ENCODE measurements at regions not wholly inside any gene's neighbourhood (a gene's known extent, or its start where the extent isn't known, plus 50 kb on each side); places are given as distances from the start of the nearest gene placed in this dataset.
"Not testable (repeated sequence)": the region's sequence is repeated elsewhere in the genome, so short reads cannot be mapped to it uniquely, and the experiment has no call there.

DNA sequence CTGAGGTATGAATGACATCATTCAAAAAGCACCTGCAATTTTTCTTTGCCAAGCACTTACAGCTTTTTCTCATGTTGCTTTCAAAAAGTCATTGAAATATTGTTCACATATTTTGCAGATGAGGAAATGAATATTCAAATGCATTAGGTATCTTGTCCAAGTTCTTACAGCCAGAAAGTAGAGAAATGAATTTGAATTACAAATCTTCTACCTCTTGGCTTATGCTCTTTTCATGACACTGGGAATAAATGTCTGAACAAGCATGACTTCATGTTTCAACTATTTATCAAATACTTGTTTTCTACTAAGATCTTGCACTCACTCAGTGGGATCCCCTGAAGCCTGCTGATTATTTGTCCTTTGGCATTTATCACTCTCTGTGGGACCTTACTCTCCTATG lies 267.2 kb upstream of the BTG1 start:
- no peak for DNase-seq (ENCODE audit: low spot score)
- no peaks in the 10 kb centered on the region for H3K36me3 ChIP-seq
- no peaks in the 10 kb centered on the region for H3K27me3 ChIP-seq (replicated peaks; ENCODE audit: insufficient read depth)
- H3K9me3 ChIP-seq = no peaks in the 10 kb centered on the region
- TF ChIP-seq POLR2AphosphoS5 (IDR thresholded peaks at IDR 0.05) (no peak), POLR2A (IDR thresholded peaks at IDR 0.05) (no peak)
- TF ChIP-seq, protein P1, sequence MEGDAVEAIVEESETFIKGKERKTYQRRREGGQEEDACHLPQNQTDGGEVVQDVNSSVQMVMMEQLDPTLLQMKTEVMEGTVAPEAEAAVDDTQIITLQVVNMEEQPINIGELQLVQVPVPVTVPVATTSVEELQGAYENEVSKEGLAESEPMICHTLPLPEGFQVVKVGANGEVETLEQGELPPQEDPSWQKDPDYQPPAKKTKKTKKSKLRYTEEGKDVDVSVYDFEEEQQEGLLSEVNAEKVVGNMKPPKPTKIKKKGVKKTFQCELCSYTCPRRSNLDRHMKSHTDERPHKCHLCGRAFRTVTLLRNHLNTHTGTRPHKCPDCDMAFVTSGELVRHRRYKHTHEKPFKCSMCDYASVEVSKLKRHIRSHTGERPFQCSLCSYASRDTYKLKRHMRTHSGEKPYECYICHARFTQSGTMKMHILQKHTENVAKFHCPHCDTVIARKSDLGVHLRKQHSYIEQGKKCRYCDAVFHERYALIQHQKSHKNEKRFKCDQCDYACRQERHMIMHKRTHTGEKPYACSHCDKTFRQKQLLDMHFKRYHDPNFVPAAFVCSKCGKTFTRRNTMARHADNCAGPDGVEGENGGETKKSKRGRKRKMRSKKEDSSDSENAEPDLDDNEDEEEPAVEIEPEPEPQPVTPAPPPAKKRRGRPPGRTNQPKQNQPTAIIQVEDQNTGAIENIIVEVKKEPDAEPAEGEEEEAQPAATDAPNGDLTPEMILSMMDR (IDR thresholded peaks at IDR 0.05) = no peak
- no peak overlapping the region for H3K27ac ChIP-seq
- H3K4me3 ChIP-seq = no peak overlapping the region
- H3K4me1 ChIP-seq (replicated peaks) = no peaks in the 10 kb centered on the region
- intact Hi-C loops (cut with DNase I) = no loop called here

GRCh38 chr12:92411687-92412086 lies 266.0 kb upstream of the BTG1 start:
- Histone ChIP-seq H3K27ac (no peak overlapping the region), H3K4me3 (no peak overlapping the region), H3K4me1 (replicated peaks) (no peaks in the 10 kb centered on the region), H3K36me3 (no peaks in the 10 kb centered on the region), H3K9me3 (no peaks in the 10 kb centered on the region), H3K27me3 (replicated peaks; ENCODE audit: insufficient read depth) (no peaks in the 10 kb centered on the region)
- WGBS = 76% methylated on average over 2 of the region's 2 CpGs
- intact Hi-C loops (cut with DNase I) = no loop called here
- TF ChIP-seq, protein P1 (IDR thresholded peaks at IDR 0.05) = no peak
- TF ChIP-seq POLR2A (IDR thresholded peaks at IDR 0.05) (no peak), POLR2AphosphoS5 (IDR thresholded peaks at IDR 0.05) (no peak)
- DNase-seq (ENCODE audit: low spot score) = no peak

DNA sequence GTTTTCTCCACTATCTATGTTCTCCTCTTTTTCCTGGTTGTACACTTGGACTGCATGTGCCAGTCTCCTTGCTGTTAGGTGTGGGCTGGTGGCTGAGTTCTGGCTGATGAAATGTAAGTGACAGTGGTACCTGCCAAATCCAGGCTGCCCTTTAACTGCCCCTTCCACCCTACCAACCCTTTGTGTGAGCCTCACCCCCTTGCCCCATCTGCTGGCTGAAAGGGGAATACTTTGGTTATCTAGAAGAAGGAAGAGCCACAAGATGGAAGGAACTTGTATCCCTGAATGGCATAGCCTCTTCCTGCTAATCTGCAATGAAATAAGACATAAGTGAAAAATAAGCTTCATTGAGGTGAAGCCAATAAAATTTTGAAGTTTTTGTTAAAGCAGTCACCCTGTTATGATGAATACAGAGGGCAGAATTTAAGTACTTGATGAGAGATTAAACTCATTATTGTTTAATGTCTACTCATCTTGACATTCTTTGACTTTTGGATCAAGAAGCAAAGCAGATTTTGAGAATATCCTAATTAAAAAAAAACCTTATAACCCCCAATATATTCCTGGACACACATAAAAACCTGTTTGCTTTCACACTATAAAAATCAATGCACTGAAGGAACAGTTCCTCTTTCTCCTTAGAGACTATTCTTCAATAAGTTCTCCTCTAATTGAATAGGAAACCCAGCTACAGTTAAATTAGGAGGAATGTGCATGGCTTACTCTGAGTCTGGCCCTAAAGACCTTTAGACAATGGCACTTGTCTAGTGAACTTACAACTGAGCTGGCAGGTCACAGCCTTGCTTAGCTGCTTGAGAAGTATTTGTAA lies 262.6 kb upstream of the BTG1 start:
- Histone ChIP-seq H3K4me3 (no peak overlapping the region), H3K27ac (no peak overlapping the region), H3K36me3 (no peaks in the 10 kb centered on the region), H3K9me3 (no peaks in the 10 kb centered on the region), H3K4me1 (replicated peaks) (no peaks in the 10 kb centered on the region), H3K27me3 (replicated peaks; ENCODE audit: insufficient read depth) (no peaks in the 10 kb centered on the region)
- peak; percentile 7 for DNase-seq (ENCODE audit: low spot score)
- TF ChIP-seq, protein P1 (IDR thresholded peaks at IDR 0.05) = peak in 3 of 4 experiments; percentile 21 to 44 (median 42)
- TF ChIP-seq POLR2A (IDR thresholded peaks at IDR 0.05) = no peak
- intact Hi-C loops (cut with DNase I) = no loop called here

- DNase-seq (ENCODE audit: low spot score) = not testable (repeated sequence)
Measured at GRCh38 chr12:92406404-92407070, 260.9 kb upstream of the BTG1 start.

GRCh38 chr12:92405801-92406251 lies 260.2 kb upstream of the BTG1 start:
- H3K27ac ChIP-seq; H3K4me3 ChIP-seq; H3K9me3 ChIP-seq; H3K4me1 ChIP-seq (replicated peaks); intact Hi-C loops (cut with DNase I); DNase-seq (ENCODE audit: low spot score); H3K36me3 ChIP-seq; H3K27me3 ChIP-seq (replicated peaks; ENCODE audit: insufficient read depth): not testable (repeated sequence)
- WGBS = 91% methylated on average over 16 of the region's 16 CpGs

More at GRCh38 chr12:92406404-92407070, 260.9 kb upstream of the BTG1 start:
- H3K4me3 ChIP-seq; H3K36me3 ChIP-seq; H3K27ac ChIP-seq; H3K4me1 ChIP-seq (replicated peaks); H3K27me3 ChIP-seq (replicated peaks; ENCODE audit: insufficient read depth); intact Hi-C loops (cut with DNase I); H3K9me3 ChIP-seq: not testable (repeated sequence)
- 96% methylated on average over 34 of the region's 40 CpGs for WGBS

DNA sequence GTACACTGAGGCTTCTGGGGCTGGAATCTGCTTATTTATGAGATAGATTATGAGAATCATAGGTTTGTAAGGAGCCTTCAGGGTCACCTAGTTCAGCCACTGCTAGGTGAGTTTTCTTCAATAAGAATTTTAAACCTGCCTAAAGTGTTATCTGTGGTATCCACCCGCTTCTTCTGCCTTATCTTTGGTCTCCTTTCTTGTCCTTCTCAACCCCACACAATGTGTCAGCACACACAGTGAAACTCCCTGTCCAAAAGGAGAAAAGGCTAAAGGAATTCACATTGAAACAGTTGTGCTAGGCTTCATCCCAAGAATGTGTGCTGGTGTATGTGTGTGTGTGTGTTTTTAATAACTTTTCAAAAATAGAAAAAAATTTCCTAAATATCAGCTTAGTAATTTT lies 259.3 kb upstream of the BTG1 start:
- Histone ChIP-seq H3K36me3 (no peaks in the 10 kb centered on the region), H3K27me3 (replicated peaks; ENCODE audit: insufficient read depth) (no peaks in the 10 kb centered on the region), H3K27ac (no peak overlapping the region), H3K4me3 (no peak overlapping the region), H3K4me1 (replicated peaks) (no peaks in the 10 kb centered on the region), H3K9me3 (no peaks in the 10 kb centered on the region)
- no peak for TF ChIP-seq POLR2A (IDR thresholded peaks at IDR 0.05)
- DNase-seq (ENCODE audit: low spot score) = no peak
- intact Hi-C loops (cut with DNase I) = no loop called here
- 94% methylated on average over 1 of the region's 1 CpG for WGBS
